Central memory CD4-positive, alpha-beta T cell (primary cell): ENCODE measurements at regions not wholly inside any gene's neighbourhood (a gene's known extent, or its start where the extent isn't known, plus 50 kb on each side); places are given as distances from the start of the nearest gene placed in this dataset.

ENCODE experiments used
- DNase-seq: peaks from one replicate; pipeline ENCODE4 v3.0.0; 2022

- DNase-seq, result no peak
These were observed 249.5 kb upstream of the SLC10A2 start for GRCh38 chr13:103315711-103316110.

GRCh38 chr13:103312467-103312866, 246.2 kb upstream of the SLC10A2 start:
- DNase-seq, result no peak

- DNase-seq, result no peak
These were observed 242.4 kb upstream of the SLC10A2 start for GRCh38 chr13:103308667-103309066.

GRCh38 chr13:103306163-103306562, 239.9 kb upstream of the SLC10A2 start:
- no peak for DNase-seq

GRCh38 chr13:103303078-103303651, 236.9 kb upstream of the SLC10A2 start:
- DNase-seq, result no peak

- DNase-seq, result no peak
These were observed 236.5 kb upstream of the SLC10A2 start for GRCh38 chr13:103302676-103303075.

GRCh38 chr13:103299079-103299478, 232.9 kb upstream of the SLC10A2 start:
- DNase-seq, result no peak

GRCh38 chr13:103297083-103297482, 230.9 kb upstream of the SLC10A2 start:
- no peak for DNase-seq

GRCh38 chr13:103291798-103292572, 225.8 kb upstream of the SLC10A2 start:
- DNase-seq, result no peak

- no peak for DNase-seq
These were observed 225.0 kb upstream of the SLC10A2 start for GRCh38 chr13:103291226-103291625.

- DNase-seq, result no peak
These were observed 223.5 kb upstream of the SLC10A2 start for GRCh38 chr13:103289681-103290080.

- no peak for DNase-seq
These were observed 221.9 kb upstream of the SLC10A2 start for GRCh38 chr13:103288114-103288513.

GRCh38 chr13:103287659-103288058, 221.4 kb upstream of the SLC10A2 start:
- no peak for DNase-seq

GRCh38 chr13:103284466-103284865, 218.2 kb upstream of the SLC10A2 start:
- no peak for DNase-seq

GRCh38 chr13:103283451-103283820, 217.2 kb upstream of the SLC10A2 start:
- no peak for DNase-seq

GRCh38 chr13:103282571-103283450, 216.6 kb upstream of the SLC10A2 start:
- DNase-seq, result no peak

GRCh38 chr13:103277959-103278694, 211.9 kb upstream of the SLC10A2 start:
- no peak for DNase-seq

- no peak for DNase-seq
These were observed 210.7 kb upstream of the SLC10A2 start for GRCh38 chr13:103276775-103277498.

- no peak for DNase-seq
These were observed 209.5 kb upstream of the SLC10A2 start for GRCh38 chr13:103275722-103276121.

GRCh38 chr13:103275081-103275480, 208.9 kb upstream of the SLC10A2 start:
- DNase-seq, result no peak

GRCh38 chr13:103273825-103274224, 207.6 kb upstream of the SLC10A2 start:
- no peak for DNase-seq

- no peak for DNase-seq
These were observed 206.6 kb upstream of the SLC10A2 start for GRCh38 chr13:103272770-103273169.
